Psoas muscle (tissue), 7 donors: ENCODE measurements at regions not wholly inside any gene's neighbourhood (a gene's known extent, or its start where the extent isn't known, plus 50 kb on each side); places are given as distances from the start of the nearest gene placed in this dataset.

Experiments
- ATAC-seq, 4 donors: fragments of 200-7000 bp; cut with Tn5 transposase; one replicate each; pipeline ENCODE4 v1.9.1; 2020; ENCODE audit warnings: moderate library complexity in 3 of 4, mild to moderate bottlenecking in 2 of 4
- DNase-seq, 2 donors: peaks; one replicate each; pipeline ENCODE4 v3.0.0-alpha.2; 2020
- H3K27ac ChIP-seq: fragments of 200-600 bp; one replicate; pipeline ENCODE4 v1.8.0; 2022
- H3K27me3 ChIP-seq, 3 donors: fragments of 200-600 bp in 1 of 3; one replicate each; pipeline versions ENCODE4 v1.6.1 to v1.8.0; 2013 to 2022; ENCODE audit warnings: low read length in 2 of 3, mild to moderate bottlenecking in 2 of 3, moderate library complexity in 1 of 3; ENCODE audit not compliant: insufficient read depth in 3 of 3
- H3K36me3 ChIP-seq, 2 donors: fragments of 200-600 bp in 1 of 2; one replicate each; pipeline versions ENCODE4 v1.6.1 to v1.8.0; 2013 to 2022; ENCODE audit warnings: low read depth in 1 of 2, mild to moderate bottlenecking in 1 of 2, moderate library complexity in 1 of 2; ENCODE audit not compliant: insufficient read depth in 1 of 2
- H3K4me1 ChIP-seq: fragments of 200-600 bp; one replicate; pipeline ENCODE4 v1.8.0; 2022
- H3K4me3 ChIP-seq: fragments of 200-600 bp; one replicate; pipeline ENCODE4 v1.8.0; 2022; ENCODE audit warnings: mild to moderate bottlenecking
- H3K9me3 ChIP-seq: fragments of 200-600 bp; one replicate; pipeline ENCODE4 v1.8.0; 2022
- CTCF ChIP-seq: fragments of 200-600 bp; IDR thresholded peaks from one replicate; pipeline ENCODE4 v1.8.0; 2022; ENCODE audit warnings: antibody characterized with exemption
- WGBS, 3 donors: extraction: QIAGEN DNeasy Blood & Tissue Kit; methylation state at CpG; one replicate each; pipeline versions ENCODE4 v1.1.6 to v1.1.7; 2013; 5-methylcytosine and 5-hydroxymethylcytosine counted together
- intact Hi-C, 2 donors: fragments of 100-400 bp; cut with DNase I; formaldehyde crosslinking; loops; one replicate each; pipeline versions ENCODE4 v1.11.0 to v1.14.2; 2022
- donor health status: healthy with polysubstance abuse.
- donor health status: DM: no; HTN: no; CAD: no; lungs with moderate emphysema.
- donor health status: Bipolar disorder and iron deficiency.
- donor health status: healthy.
- donor health status: DM: yes; HTN: yes; CAD: no.
- donor health status: DM: no; HTN: no; CAD: no.
- donor health status: DM: yes; HTN: yes; CAD: no.

DNA sequence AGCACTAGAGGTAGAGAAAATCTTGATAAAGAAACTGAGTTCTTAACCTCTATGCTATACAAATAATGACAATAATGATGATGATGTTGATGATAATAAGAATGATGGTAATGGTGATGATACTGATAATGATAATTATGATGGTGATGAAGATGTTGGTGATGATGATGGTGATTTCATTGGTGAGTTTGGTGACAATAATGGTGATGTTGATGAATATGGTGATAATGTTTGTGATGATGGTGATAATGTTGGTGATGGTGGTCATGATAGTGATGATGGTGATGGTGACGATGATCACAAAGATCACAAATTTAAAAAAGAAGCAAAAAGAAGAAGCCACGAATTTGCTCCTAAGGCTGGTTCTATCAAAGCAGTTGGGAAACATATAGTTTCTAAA, 519.0 kb upstream of the C16orf82 start:
- Histone ChIP-seq H3K4me1 (no peaks in the 10 kb centered on the region), H3K27ac (no peak overlapping the region), H3K36me3 (no peaks in the 10 kb centered on the region), H3K9me3 (no peaks in the 10 kb centered on the region), H3K27me3 (no peaks in the 10 kb centered on the region), H3K4me3 (no peak overlapping the region)
- TF ChIP-seq CTCF: no peak
- ATAC-seq (no peak), DNase-seq (no peak)
- WGBS, 3 donors: 68 to 81% (median 75%) methylated on average over 2 of the region's 2 CpGs
- intact Hi-C loops: no loop called here

DNA sequence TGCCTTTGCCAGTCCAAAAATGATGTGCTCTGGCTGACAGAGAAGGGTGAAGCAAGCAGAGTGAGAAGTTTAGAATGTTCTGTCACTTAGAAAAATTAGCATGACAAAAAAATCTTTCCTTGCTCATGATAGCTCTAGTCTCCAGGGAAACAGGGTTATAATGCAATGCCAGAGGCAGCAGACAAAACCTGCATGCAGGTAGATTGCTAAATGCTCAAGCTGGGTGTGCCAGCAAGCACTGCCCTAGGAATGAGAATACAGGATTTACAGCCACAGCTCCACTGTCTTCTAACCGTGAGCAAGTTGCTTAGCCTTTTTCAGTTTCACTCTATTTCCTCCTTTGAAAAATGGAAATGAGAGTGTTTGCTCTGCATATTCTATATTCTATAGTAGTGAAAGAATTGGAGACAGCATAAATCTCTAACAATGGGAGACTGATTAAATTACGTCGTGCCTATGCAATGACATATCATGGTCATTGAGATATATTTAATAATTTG, 516.6 kb upstream of the C16orf82 start:
- no peaks in the 10 kb centered on the region for H3K9me3 ChIP-seq
- ATAC-seq (no peak), DNase-seq (no peak)
- H3K27me3 ChIP-seq: no peaks in the 10 kb centered on the region
- H3K4me3 ChIP-seq: no peak overlapping the region
- no peak overlapping the region for H3K27ac ChIP-seq
- intact Hi-C loops: no loop called here
- H3K36me3 ChIP-seq: no peaks in the 10 kb centered on the region
- WGBS, 3 donors: 36 to 43% (median 39%) methylated on average over 3 of the region's 3 CpGs
- no peak for TF ChIP-seq CTCF
- H3K4me1 ChIP-seq: no peaks in the 10 kb centered on the region

DNA sequence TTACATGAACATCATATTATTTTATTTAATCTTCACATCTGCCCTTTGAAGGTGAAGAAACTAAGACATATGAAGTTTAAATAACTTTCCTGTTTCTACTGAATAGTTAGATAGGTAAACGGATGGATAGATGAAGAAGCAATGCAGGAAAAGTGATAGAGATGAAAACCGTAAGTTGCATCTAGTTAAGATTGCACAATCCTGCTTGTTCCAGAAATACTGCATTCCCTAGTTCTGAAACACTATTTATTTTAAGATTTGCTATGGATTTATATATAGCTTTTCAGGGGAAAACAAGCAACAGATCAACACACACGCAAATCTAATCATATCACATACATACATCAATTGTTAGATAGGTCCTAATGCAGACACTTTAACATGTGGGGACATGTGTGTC, 512.7 kb upstream of the C16orf82 start:
- intact Hi-C loops: no loop called here
- Histone ChIP-seq H3K27me3 (no peaks in the 10 kb centered on the region), H3K9me3 (no peaks in the 10 kb centered on the region), H3K4me1 (no peaks in the 10 kb centered on the region), H3K36me3 (no peaks in the 10 kb centered on the region), H3K4me3 (no peak overlapping the region), H3K27ac (no peak overlapping the region)
- no peak for DNase-seq
- TF ChIP-seq CTCF: no peak
- ATAC-seq: no peak
- 84 to 90% (median 90%) methylated on average over 3 of the region's 3 CpGs for WGBS, 3 donors

- DNase-seq: no peak
- Histone ChIP-seq H3K9me3 (no peaks in the 10 kb centered on the region), H3K27me3 (no peaks in the 10 kb centered on the region), H3K4me3 (no peak overlapping the region), H3K27ac (no peak overlapping the region), H3K36me3 (no peaks in the 10 kb centered on the region), H3K4me1 (no peaks in the 10 kb centered on the region)
- no peak for ATAC-seq
- TF ChIP-seq CTCF: no peak
- intact Hi-C loops: no loop called here
- WGBS, 3 donors: 65 to 72% (median 68%) methylated on average over 6 of the region's 6 CpGs
These were observed 505.4 kb upstream of the C16orf82 start for GRCh38 chr16:26561303-26561702.

- Histone ChIP-seq H3K4me1 (no peaks in the 10 kb centered on the region), H3K36me3 (no peaks in the 10 kb centered on the region), H3K9me3 (no peaks in the 10 kb centered on the region), H3K4me3 (no peak overlapping the region), H3K27ac (no peak overlapping the region), H3K27me3 (peaks cover 0 to 2% (median 0%) of the 10 kb centered on the region in 3 donors)
- intact Hi-C loops: no loop called here
- no peak for ATAC-seq
- 71 to 84% (median 81%) methylated on average over 2 of the region's 2 CpGs for WGBS, 3 donors
- no peak for DNase-seq
- TF ChIP-seq CTCF: no peak
These were observed 503.7 kb upstream of the C16orf82 start for GRCh38 chr16:26563018-26563417.
